ENCODE measurements at regions not wholly inside any gene's neighbourhood (a gene's known extent, or its start where the extent isn't known, plus 50 kb on each side); places are given as distances from the start of the nearest gene placed in this dataset.

- TF ChIP-seq, protein P1, sequence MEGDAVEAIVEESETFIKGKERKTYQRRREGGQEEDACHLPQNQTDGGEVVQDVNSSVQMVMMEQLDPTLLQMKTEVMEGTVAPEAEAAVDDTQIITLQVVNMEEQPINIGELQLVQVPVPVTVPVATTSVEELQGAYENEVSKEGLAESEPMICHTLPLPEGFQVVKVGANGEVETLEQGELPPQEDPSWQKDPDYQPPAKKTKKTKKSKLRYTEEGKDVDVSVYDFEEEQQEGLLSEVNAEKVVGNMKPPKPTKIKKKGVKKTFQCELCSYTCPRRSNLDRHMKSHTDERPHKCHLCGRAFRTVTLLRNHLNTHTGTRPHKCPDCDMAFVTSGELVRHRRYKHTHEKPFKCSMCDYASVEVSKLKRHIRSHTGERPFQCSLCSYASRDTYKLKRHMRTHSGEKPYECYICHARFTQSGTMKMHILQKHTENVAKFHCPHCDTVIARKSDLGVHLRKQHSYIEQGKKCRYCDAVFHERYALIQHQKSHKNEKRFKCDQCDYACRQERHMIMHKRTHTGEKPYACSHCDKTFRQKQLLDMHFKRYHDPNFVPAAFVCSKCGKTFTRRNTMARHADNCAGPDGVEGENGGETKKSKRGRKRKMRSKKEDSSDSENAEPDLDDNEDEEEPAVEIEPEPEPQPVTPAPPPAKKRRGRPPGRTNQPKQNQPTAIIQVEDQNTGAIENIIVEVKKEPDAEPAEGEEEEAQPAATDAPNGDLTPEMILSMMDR (conservative IDR thresholded peaks at IDR 0.05), result no peak
- no peak for TF ChIP-seq ZFX (IDR thresholded peaks at IDR 0.05)
Observed at GRCh38 chr17:70984873-70985272, 815.5 kb downstream of the KCNJ2 start.
